ENCODE measurements at regions not wholly inside any gene's neighbourhood (a gene's known extent, or its start where the extent isn't known, plus 50 kb on each side); places are given as distances from the start of the nearest gene placed in this dataset.

- Mint-ChIP-seq H3K9me3 (no peaks in the 10 kb centered on the region), H3K27me3 (peaks cover 11 to 19% of the 10 kb centered on the region in 2 donors), H3K27ac (no peak overlapping the region), H3K36me3 (no peaks in the 10 kb centered on the region), H3K4me3 (no peak overlapping the region), H3K4me1 (no peaks in the 10 kb centered on the region)
- 90% methylated on average over 3 of the region's 5 CpGs for WGBS (ENCODE audit: insufficient coverage)
- no peak overlapping the region for H3K27ac ChIP-seq (ENCODE audit: low read length)
- H3K4me3 ChIP-seq (ENCODE audit: control insufficient read depth in 1 of 2, extremely low read depth in 1 of 2, low read length in 1 of 2), result no peak overlapping the region
- ATAC-seq (replicated peaks in 1 of 4) (no peak), DNase-seq (no peak)
- no peaks in the 10 kb centered on the region for H3K36me3 ChIP-seq (ENCODE audit: control insufficient read depth in 2 of 2, extremely low read depth in 1 of 2, insufficient read depth in 1 of 2, low read length in 1 of 2)
- no peaks in the 10 kb centered on the region for H3K4me1 ChIP-seq (ENCODE audit: control insufficient read depth in 1 of 2, extremely low read depth in 1 of 2, insufficient read depth in 2 of 2, low read length in 2 of 2)
- H3K9me3 ChIP-seq, result no peaks in the 10 kb centered on the region
- ChIA-PET CTCF (no interaction called here), POLR2A (no interaction called here)
- peaks cover 5 to 29% of the 10 kb centered on the region in 2 experiments for H3K27me3 ChIP-seq (replicated peaks in 1 of 2; ENCODE audit: control insufficient read depth in 2 of 2, extremely low read depth in 1 of 2, insufficient read depth in 2 of 2, low read length in 1 of 2)
Measured at GRCh38 chr18:78818495-78818894, 161.1 kb upstream of the SALL3 start.

- ATAC-seq (replicated peaks in 1 of 4), result no peak
- Histone ChIP-seq H3K27me3 (replicated peaks in 1 of 2; ENCODE audit: control insufficient read depth in 2 of 2, extremely low read depth in 1 of 2, insufficient read depth in 2 of 2, low read length in 1 of 2) (peaks cover 4 to 27% of the 10 kb centered on the region in 2 experiments), H3K9me3 (no peaks in the 10 kb centered on the region), H3K4me3 (ENCODE audit: control insufficient read depth in 1 of 2, extremely low read depth in 1 of 2, low read length in 1 of 2) (no peak overlapping the region), H3K27ac (ENCODE audit: low read length) (no peak overlapping the region), H3K4me1 (ENCODE audit: control insufficient read depth in 1 of 2, extremely low read depth in 1 of 2, insufficient read depth in 2 of 2, low read length in 2 of 2) (no peaks in the 10 kb centered on the region), H3K36me3 (ENCODE audit: control insufficient read depth in 2 of 2, extremely low read depth in 1 of 2, insufficient read depth in 1 of 2, low read length in 1 of 2) (no peaks in the 10 kb centered on the region)
- no CpG with 5 or more reads among the region's 2 CpGs for WGBS (ENCODE audit: insufficient coverage)
- no peaks in the 10 kb centered on the region for H3K9me3 Mint-ChIP-seq
- CTCF ChIA-PET, result no interaction called here
- POLR2A ChIA-PET, result no interaction called here
- no peak overlapping the region for H3K4me3 Mint-ChIP-seq
- no peak for DNase-seq
- H3K4me1 Mint-ChIP-seq, result no peaks in the 10 kb centered on the region
- peaks cover 11 to 18% of the 10 kb centered on the region in 2 donors for H3K27me3 Mint-ChIP-seq
- H3K27ac Mint-ChIP-seq, result no peak overlapping the region
- no peaks in the 10 kb centered on the region for H3K36me3 Mint-ChIP-seq
Measured at GRCh38 chr18:78818961-78819360, 160.7 kb upstream of the SALL3 start.

GRCh38 chr18:78820161-78820834, 159.3 kb upstream of the SALL3 start:
- H3K27ac Mint-ChIP-seq, result no peak overlapping the region
- H3K9me3 Mint-ChIP-seq, result no peaks in the 10 kb centered on the region
- Histone ChIP-seq H3K4me3 (ENCODE audit: control insufficient read depth in 1 of 2, extremely low read depth in 1 of 2, low read length in 1 of 2) (no peak overlapping the region), H3K27ac (ENCODE audit: low read length) (no peak overlapping the region), H3K36me3 (ENCODE audit: control insufficient read depth in 2 of 2, extremely low read depth in 1 of 2, insufficient read depth in 1 of 2, low read length in 1 of 2) (no peaks in the 10 kb centered on the region), H3K9me3 (no peaks in the 10 kb centered on the region), H3K27me3 (replicated peaks in 1 of 2; ENCODE audit: control insufficient read depth in 2 of 2, extremely low read depth in 1 of 2, insufficient read depth in 2 of 2, low read length in 1 of 2) (peaks cover 2 to 20% of the 10 kb centered on the region in 2 experiments), H3K4me1 (ENCODE audit: control insufficient read depth in 1 of 2, extremely low read depth in 1 of 2, insufficient read depth in 2 of 2, low read length in 2 of 2) (no peaks in the 10 kb centered on the region)
- no peaks in the 10 kb centered on the region for H3K4me1 Mint-ChIP-seq
- DNase-seq (no peak), ATAC-seq (replicated peaks in 1 of 4) (no peak)
- CTCF ChIA-PET, result no interaction called here
- POLR2A ChIA-PET, result no interaction called here
- peaks cover 8 to 9% of the 10 kb centered on the region in 2 donors for H3K27me3 Mint-ChIP-seq
- WGBS (ENCODE audit: insufficient coverage), result 76% methylated on average over 14 of the region's 14 CpGs
- no peaks in the 10 kb centered on the region for H3K36me3 Mint-ChIP-seq
- H3K4me3 Mint-ChIP-seq, result no peak overlapping the region

GRCh38 chr18:78821396-78821795, 158.2 kb upstream of the SALL3 start:
- no peak overlapping the region for H3K27ac ChIP-seq (ENCODE audit: low read length)
- Mint-ChIP-seq H3K27me3 (peaks cover 5% of the 10 kb centered on the region in 2 donors), H3K4me3 (no peak overlapping the region), H3K27ac (no peak overlapping the region), H3K4me1 (no peaks in the 10 kb centered on the region), H3K9me3 (no peaks in the 10 kb centered on the region), H3K36me3 (no peaks in the 10 kb centered on the region)
- no peaks in the 10 kb centered on the region for H3K4me1 ChIP-seq (ENCODE audit: control insufficient read depth in 1 of 2, extremely low read depth in 1 of 2, insufficient read depth in 2 of 2, low read length in 2 of 2)
- H3K27me3 ChIP-seq (replicated peaks in 1 of 2; ENCODE audit: control insufficient read depth in 2 of 2, extremely low read depth in 1 of 2, insufficient read depth in 2 of 2, low read length in 1 of 2), result peaks cover 0 to 20% of the 10 kb centered on the region in 2 experiments
- 46% methylated on average over 2 of the region's 9 CpGs for WGBS (ENCODE audit: insufficient coverage)
- ChIA-PET CTCF (no interaction called here), POLR2A (no interaction called here)
- no peaks in the 10 kb centered on the region for H3K9me3 ChIP-seq
- H3K36me3 ChIP-seq (ENCODE audit: control insufficient read depth in 2 of 2, extremely low read depth in 1 of 2, insufficient read depth in 1 of 2, low read length in 1 of 2), result no peaks in the 10 kb centered on the region
- ATAC-seq (replicated peaks in 1 of 4) (no peak), DNase-seq (no peak)
- H3K4me3 ChIP-seq (ENCODE audit: control insufficient read depth in 1 of 2, extremely low read depth in 1 of 2, low read length in 1 of 2), result no peak overlapping the region

- DNase-seq, result no peak
- Mint-ChIP-seq H3K27me3 (peaks cover 5% of the 10 kb centered on the region in 2 donors), H3K9me3 (no peaks in the 10 kb centered on the region), H3K36me3 (no peaks in the 10 kb centered on the region), H3K4me1 (no peaks in the 10 kb centered on the region), H3K27ac (no peak overlapping the region), H3K4me3 (no peak overlapping the region)
- H3K4me1 ChIP-seq (ENCODE audit: control insufficient read depth in 1 of 2, extremely low read depth in 1 of 2, insufficient read depth in 2 of 2, low read length in 2 of 2), result no peaks in the 10 kb centered on the region
- H3K27ac ChIP-seq (ENCODE audit: low read length), result no peak overlapping the region
- H3K9me3 ChIP-seq, result no peaks in the 10 kb centered on the region
- peaks cover 0 to 20% of the 10 kb centered on the region in 2 experiments for H3K27me3 ChIP-seq (replicated peaks in 1 of 2; ENCODE audit: control insufficient read depth in 2 of 2, extremely low read depth in 1 of 2, insufficient read depth in 2 of 2, low read length in 1 of 2)
- no peak for ATAC-seq (replicated peaks in 1 of 4)
- CTCF ChIA-PET, result no interaction called here
- POLR2A ChIA-PET, result no interaction called here
- H3K36me3 ChIP-seq (ENCODE audit: control insufficient read depth in 2 of 2, extremely low read depth in 1 of 2, insufficient read depth in 1 of 2, low read length in 1 of 2), result no peaks in the 10 kb centered on the region
- H3K4me3 ChIP-seq (ENCODE audit: control insufficient read depth in 1 of 2, extremely low read depth in 1 of 2, low read length in 1 of 2), result no peak overlapping the region
- WGBS (ENCODE audit: insufficient coverage), result 87% methylated on average over 21 of the region's 27 CpGs
Measured at GRCh38 chr18:78822171-78822948, 157.3 kb upstream of the SALL3 start.

- Histone ChIP-seq H3K9me3 (no peaks in the 10 kb centered on the region), H3K27me3 (replicated peaks in 1 of 2; ENCODE audit: control insufficient read depth in 2 of 2, extremely low read depth in 1 of 2, insufficient read depth in 2 of 2, low read length in 1 of 2) (peaks cover 0 to 20% of the 10 kb centered on the region in 2 experiments), H3K4me1 (ENCODE audit: control insufficient read depth in 1 of 2, extremely low read depth in 1 of 2, insufficient read depth in 2 of 2, low read length in 2 of 2) (no peaks in the 10 kb centered on the region), H3K27ac (ENCODE audit: low read length) (no peak overlapping the region), H3K36me3 (ENCODE audit: control insufficient read depth in 2 of 2, extremely low read depth in 1 of 2, insufficient read depth in 1 of 2, low read length in 1 of 2) (no peaks in the 10 kb centered on the region), H3K4me3 (ENCODE audit: control insufficient read depth in 1 of 2, extremely low read depth in 1 of 2, low read length in 1 of 2) (no peak overlapping the region)
- H3K27me3 Mint-ChIP-seq, result peaks cover 5% of the 10 kb centered on the region in 2 donors
- no peak for ATAC-seq (replicated peaks in 1 of 4)
- 77% methylated on average over 10 of the region's 15 CpGs for WGBS (ENCODE audit: insufficient coverage)
- DNase-seq, result no peak
- no peak overlapping the region for H3K27ac Mint-ChIP-seq
- POLR2A ChIA-PET, result no interaction called here
- H3K4me3 Mint-ChIP-seq, result no peak overlapping the region
- H3K36me3 Mint-ChIP-seq, result no peaks in the 10 kb centered on the region
- CTCF ChIA-PET, result no interaction called here
- H3K9me3 Mint-ChIP-seq, result no peaks in the 10 kb centered on the region
- H3K4me1 Mint-ChIP-seq, result no peaks in the 10 kb centered on the region
Measured at GRCh38 chr18:78822949-78823285, 156.7 kb upstream of the SALL3 start.
